ENCODE measurements at regions not wholly inside any gene's neighbourhood (a gene's known extent, or its start where the extent isn't known, plus 50 kb on each side); places are given as distances from the start of the nearest gene placed in this dataset.

DNA sequence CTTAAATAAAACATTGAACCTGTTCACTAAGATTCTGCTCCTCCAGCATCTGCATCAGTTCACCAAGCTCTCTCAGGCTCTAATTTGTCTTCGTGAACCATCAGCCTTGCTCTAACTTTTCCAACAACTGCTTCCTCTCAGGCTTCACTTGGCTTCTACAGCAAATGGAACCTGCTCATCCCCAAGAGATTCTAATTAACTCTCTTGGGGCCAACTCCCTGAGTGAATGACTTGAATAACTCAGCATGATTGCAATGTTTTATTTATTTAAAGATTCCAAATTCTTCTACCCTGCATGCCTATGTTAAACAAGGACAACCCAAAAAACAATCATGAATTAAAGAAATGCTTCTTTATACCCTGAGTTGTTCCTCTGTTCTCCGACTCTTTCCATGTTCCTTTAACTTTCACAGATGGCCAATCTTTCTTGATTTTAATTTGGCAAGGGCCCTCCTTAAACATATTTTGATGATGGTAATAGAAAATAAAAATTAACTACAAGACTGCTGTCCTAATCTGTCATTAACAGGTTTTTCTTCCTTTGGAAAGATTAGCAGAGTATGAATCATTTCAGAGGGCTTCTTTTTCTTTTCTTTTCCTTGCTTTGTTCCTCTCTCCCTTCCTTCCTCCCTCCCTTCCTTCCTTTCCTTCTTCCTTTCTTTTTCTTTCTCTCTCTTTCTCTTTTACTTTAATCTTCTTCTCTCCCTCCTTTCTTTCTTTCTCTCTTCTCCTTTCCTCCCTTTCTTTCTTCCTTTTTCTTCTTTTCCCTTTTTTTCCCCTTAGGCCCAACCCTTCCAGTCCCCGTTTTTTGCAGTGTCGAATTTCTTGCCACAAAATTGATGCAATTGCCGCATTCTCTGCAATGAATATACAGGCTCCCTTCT lies 195.0 kb upstream of the RHOBTB1 start:
- TF ChIP-seq POLR2A (IDR thresholded peaks at IDR 0.05) (no peak), POLR2AphosphoS5 (IDR thresholded peaks at IDR 0.05) (no peak)
- TF ChIP-seq, protein P1, sequence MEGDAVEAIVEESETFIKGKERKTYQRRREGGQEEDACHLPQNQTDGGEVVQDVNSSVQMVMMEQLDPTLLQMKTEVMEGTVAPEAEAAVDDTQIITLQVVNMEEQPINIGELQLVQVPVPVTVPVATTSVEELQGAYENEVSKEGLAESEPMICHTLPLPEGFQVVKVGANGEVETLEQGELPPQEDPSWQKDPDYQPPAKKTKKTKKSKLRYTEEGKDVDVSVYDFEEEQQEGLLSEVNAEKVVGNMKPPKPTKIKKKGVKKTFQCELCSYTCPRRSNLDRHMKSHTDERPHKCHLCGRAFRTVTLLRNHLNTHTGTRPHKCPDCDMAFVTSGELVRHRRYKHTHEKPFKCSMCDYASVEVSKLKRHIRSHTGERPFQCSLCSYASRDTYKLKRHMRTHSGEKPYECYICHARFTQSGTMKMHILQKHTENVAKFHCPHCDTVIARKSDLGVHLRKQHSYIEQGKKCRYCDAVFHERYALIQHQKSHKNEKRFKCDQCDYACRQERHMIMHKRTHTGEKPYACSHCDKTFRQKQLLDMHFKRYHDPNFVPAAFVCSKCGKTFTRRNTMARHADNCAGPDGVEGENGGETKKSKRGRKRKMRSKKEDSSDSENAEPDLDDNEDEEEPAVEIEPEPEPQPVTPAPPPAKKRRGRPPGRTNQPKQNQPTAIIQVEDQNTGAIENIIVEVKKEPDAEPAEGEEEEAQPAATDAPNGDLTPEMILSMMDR (IDR thresholded peaks at IDR 0.05) = no peak

Data from breast epithelium (tissue), 3 donors.